Right atrium auricular region (tissue), 2 donors: ENCODE measurements at regions not wholly inside any gene's neighbourhood (a gene's known extent, or its start where the extent isn't known, plus 50 kb on each side); places are given as distances from the start of the nearest gene placed in this dataset.

ENCODE experiments used
- DNase-seq: peaks from one replicate; pipeline ENCODE4 v3.0.0-alpha.2; 2019; ENCODE audit warnings: low spot score
- H3K27ac ChIP-seq, 2 donors: fragments of 200-600 bp; sonication (generic); 1 replicate in 1 of 2; 2 replicates in 1 of 2; pipeline ENCODE4 v1.5.1; 2016 to 2019
- H3K27me3 ChIP-seq, 2 donors: fragments of 200-600 bp; sonication (generic); one replicate each; pipeline versions ENCODE4 v1.5.1 to v1.6.0; 2017 to 2019
- H3K36me3 ChIP-seq: fragments of 200-600 bp; sonication (generic); one replicate; pipeline ENCODE4 v1.5.1; 2016
- H3K4me1 ChIP-seq, 2 donors: fragments of 200-600 bp; sonication (generic); one replicate each; pipeline versions ENCODE4 v1.5.1 to v1.6.0; 2017 to 2019
- H3K4me3 ChIP-seq, 2 donors: fragments of 200-600 bp; sonication (generic); 1 replicate in 1 of 2; 2 replicates in 1 of 2; pipeline ENCODE4 v1.5.1; 2017 to 2019; ENCODE audit warnings: mild to moderate bottlenecking in 1 of 2, moderate library complexity in 1 of 2
- H3K9me3 ChIP-seq, 2 donors: fragments of 200-600 bp; sonication (generic); one replicate each; pipeline ENCODE4 v1.5.1; 2019
- CTCF ChIP-seq, 2 donors: fragments of 200-600 bp; sonication (generic); IDR thresholded peaks; one replicate each; pipeline ENCODE4 v1.5.1; 2019; ENCODE audit warnings: antibody characterized with exemption in 2 of 2

- no peaks in the 10 kb centered on the region for H3K36me3 ChIP-seq
- TF ChIP-seq CTCF (IDR thresholded peaks at IDR 0.05) = no peak
- H3K4me1 ChIP-seq = no peaks in the 10 kb centered on the region
- no peak for DNase-seq
- no peaks in the 10 kb centered on the region for H3K27me3 ChIP-seq
- H3K27ac ChIP-seq = no peak overlapping the region
- H3K4me3 ChIP-seq = no peak overlapping the region
- H3K9me3 ChIP-seq = no peaks in the 10 kb centered on the region
Observed at GRCh38 chr6:130771741-130772140, 55.5 kb upstream of the SMLR1 start.

- Histone ChIP-seq H3K9me3 (no peaks in the 10 kb centered on the region), H3K4me1 (no peaks in the 10 kb centered on the region), H3K27ac (no peak overlapping the region), H3K36me3 (no peaks in the 10 kb centered on the region), H3K27me3 (no peaks in the 10 kb centered on the region), H3K4me3 (no peak overlapping the region)
- TF ChIP-seq CTCF (IDR thresholded peaks at IDR 0.05) = no peak
- DNase-seq = no peak
Observed at GRCh38 chr6:130773860-130774259, 53.3 kb upstream of the SMLR1 start.

- no peak for DNase-seq
- no peaks in the 10 kb centered on the region for H3K4me1 ChIP-seq
- TF ChIP-seq CTCF (IDR thresholded peaks at IDR 0.05) = no peak
- no peaks in the 10 kb centered on the region for H3K36me3 ChIP-seq
- H3K27me3 ChIP-seq = no peaks in the 10 kb centered on the region
- no peak overlapping the region for H3K4me3 ChIP-seq
- no peak overlapping the region for H3K27ac ChIP-seq
- H3K9me3 ChIP-seq = no peaks in the 10 kb centered on the region
Observed at GRCh38 chr6:130775411-130776012, 51.7 kb upstream of the SMLR1 start.

GRCh38 chr6:130776287-130776925, 50.8 kb upstream of the SMLR1 start:
- no peaks in the 10 kb centered on the region for H3K27me3 ChIP-seq
- no peak for TF ChIP-seq CTCF (IDR thresholded peaks at IDR 0.05)
- H3K27ac ChIP-seq = no peak overlapping the region
- no peaks in the 10 kb centered on the region for H3K4me1 ChIP-seq
- no peak overlapping the region for H3K4me3 ChIP-seq
- no peaks in the 10 kb centered on the region for H3K9me3 ChIP-seq
- no peaks in the 10 kb centered on the region for H3K36me3 ChIP-seq
- DNase-seq = no peak
